ENCODE measurements at regions not wholly inside any gene's neighbourhood (a gene's known extent, or its start where the extent isn't known, plus 50 kb on each side); places are given as distances from the start of the nearest gene placed in this dataset.

- no peak overlapping the region for H3K27ac ChIP-seq
- H3K4me3 ChIP-seq, result no peak overlapping the region
- DNase-seq (no peak), ATAC-seq (no peak)
- intact Hi-C loops (cut with DNase I), result no loop called here
- no peaks in the 10 kb centered on the region for H3K27me3 ChIP-seq (ENCODE audit: low read depth)
- no peaks in the 10 kb centered on the region for H3K9me3 ChIP-seq
- no peaks in the 10 kb centered on the region for H3K36me3 ChIP-seq
- H3K4me1 ChIP-seq, result no peaks in the 10 kb centered on the region
- TF ChIP-seq CTCF (IDR thresholded peaks at IDR 0.05), result no peak
Observed at GRCh38 chr6:25217829-25218228, 61.3 kb upstream of the CARMIL1 start.

- H3K4me3 ChIP-seq, result no peak overlapping the region
- no peak for ATAC-seq
- TF ChIP-seq CTCF (IDR thresholded peaks at IDR 0.05), result no peak
Observed at GRCh38 chr6:25218346-25218745, 60.8 kb upstream of the CARMIL1 start.

GRCh38 chr6:25219216-25219916 is 59.8 kb upstream of the CARMIL1 start:
- Histone ChIP-seq H3K4me3 (no peak overlapping the region), H3K4me1 (peaks cover 8% of the 10 kb centered on the region), H3K27ac (no peak overlapping the region), H3K36me3 (no peaks in the 10 kb centered on the region), H3K27me3 (ENCODE audit: low read depth) (no peaks in the 10 kb centered on the region), H3K9me3 (no peaks in the 10 kb centered on the region)
- ATAC-seq (no peak), DNase-seq (no peak)
- intact Hi-C loops (cut with DNase I), result no loop called here
- no peak for TF ChIP-seq CTCF (IDR thresholded peaks at IDR 0.05)

More at GRCh38 chr6:25218346-25218745, 60.8 kb upstream of the CARMIL1 start:
- Histone ChIP-seq H3K27me3 (ENCODE audit: low read depth) (no peaks in the 10 kb centered on the region), H3K4me1 (peaks cover 2% of the 10 kb centered on the region), H3K27ac (no peak overlapping the region), H3K36me3 (no peaks in the 10 kb centered on the region), H3K9me3 (no peaks in the 10 kb centered on the region)
- intact Hi-C loops (cut with DNase I), result no loop called here
- no peak for DNase-seq

GRCh38 chr6:25219917-25220278 is 59.3 kb upstream of the CARMIL1 start:
- Histone ChIP-seq H3K27me3 (ENCODE audit: low read depth) (no peaks in the 10 kb centered on the region), H3K4me1 (peaks cover 8% of the 10 kb centered on the region), H3K36me3 (no peaks in the 10 kb centered on the region), H3K27ac (no peak overlapping the region), H3K9me3 (no peaks in the 10 kb centered on the region), H3K4me3 (no peak overlapping the region)
- no peak for ATAC-seq
- intact Hi-C loops (cut with DNase I), result no loop called here
- no peak for DNase-seq
- no peak for TF ChIP-seq CTCF (IDR thresholded peaks at IDR 0.05)

- no peak for TF ChIP-seq CTCF (IDR thresholded peaks at IDR 0.05)
- H3K27me3 ChIP-seq (ENCODE audit: low read depth), result no peaks in the 10 kb centered on the region
- DNase-seq (no peak), ATAC-seq (no peak)
- H3K4me3 ChIP-seq, result no peak overlapping the region
- no peak overlapping the region for H3K27ac ChIP-seq
- intact Hi-C loops (cut with DNase I), result no loop called here
- peaks cover 8% of the 10 kb centered on the region for H3K4me1 ChIP-seq
- H3K9me3 ChIP-seq, result no peaks in the 10 kb centered on the region
- no peaks in the 10 kb centered on the region for H3K36me3 ChIP-seq
Observed at GRCh38 chr6:25220857-25221256, 58.3 kb upstream of the CARMIL1 start.
